Osteocyte (in vitro differentiated cells): ENCODE measurements at regions not wholly inside any gene's neighbourhood (a gene's known extent, or its start where the extent isn't known, plus 50 kb on each side); places are given as distances from the start of the nearest gene placed in this dataset.

Experiments used
- DNase-seq: peaks from one replicate; pipeline ENCODE4 v3.0.0; 2021; ENCODE audit warnings: mixed read lengths; ENCODE audit not compliant: unreplicated experiment; ENCODE audit errors: extremely low spot score
- H3K27ac Mint-ChIP-seq: one replicate; pipeline ENCODE4 v1.8.0; 2021; ENCODE audit warnings: mild to moderate bottlenecking, mixed read lengths; ENCODE audit not compliant: unreplicated experiment
- H3K27me3 Mint-ChIP-seq: one replicate; pipeline ENCODE4 v1.8.0; 2021; ENCODE audit warnings: mixed read lengths; ENCODE audit not compliant: unreplicated experiment
- H3K36me3 Mint-ChIP-seq: one replicate; pipeline ENCODE4 v1.8.0; 2021; ENCODE audit warnings: mixed read lengths; ENCODE audit not compliant: unreplicated experiment
- H3K4me1 Mint-ChIP-seq: one replicate; pipeline ENCODE4 v1.8.0; 2021; ENCODE audit warnings: mixed read lengths; ENCODE audit not compliant: unreplicated experiment
- H3K4me3 Mint-ChIP-seq: one replicate; pipeline ENCODE4 v1.8.0; 2021; ENCODE audit warnings: mild to moderate bottlenecking, moderate library complexity, mixed read lengths; ENCODE audit not compliant: unreplicated experiment
- H3K9me3 Mint-ChIP-seq: one replicate; pipeline ENCODE4 v1.8.0; 2021; ENCODE audit warnings: mixed read lengths; ENCODE audit not compliant: unreplicated experiment
- TF ChIP-seq, protein P1 (sequence below): fragments of 200-600 bp; sonication (generic); IDR thresholded peaks from 2 replicates; pipeline ENCODE4 v1.5.0; 2021; ENCODE audit warnings: antibody characterized with exemption, mild to moderate bottlenecking, moderate library complexity

DNA sequence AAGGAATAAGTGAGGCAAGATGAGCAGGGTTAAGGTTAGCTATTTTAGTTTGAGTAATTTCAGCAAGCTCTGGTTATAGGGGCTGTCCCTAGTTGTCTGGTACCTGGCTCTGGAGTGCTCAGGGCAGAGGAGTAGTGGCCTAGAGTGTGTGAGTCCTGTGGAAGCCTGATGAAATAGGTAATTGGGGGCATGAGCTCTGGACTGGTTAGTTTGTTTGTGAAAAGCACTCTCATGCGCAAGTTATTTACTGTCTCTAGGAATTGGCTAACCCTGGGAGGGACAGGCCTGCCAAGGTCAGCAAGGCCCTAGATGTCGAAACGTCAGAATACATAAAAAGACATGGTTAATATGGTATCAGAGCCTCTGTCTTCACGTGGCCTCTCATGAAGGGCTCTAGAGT, 900.1 kb downstream of the PCDH17 start:
- Mint-ChIP-seq H3K4me3 (no peak overlapping the region), H3K36me3 (no peaks in the 10 kb centered on the region), H3K27me3 (no peaks in the 10 kb centered on the region), H3K9me3 (peaks cover 4% of the 10 kb centered on the region), H3K4me1 (no peaks in the 10 kb centered on the region), H3K27ac (no peak overlapping the region)
- TF ChIP-seq, protein P1, sequence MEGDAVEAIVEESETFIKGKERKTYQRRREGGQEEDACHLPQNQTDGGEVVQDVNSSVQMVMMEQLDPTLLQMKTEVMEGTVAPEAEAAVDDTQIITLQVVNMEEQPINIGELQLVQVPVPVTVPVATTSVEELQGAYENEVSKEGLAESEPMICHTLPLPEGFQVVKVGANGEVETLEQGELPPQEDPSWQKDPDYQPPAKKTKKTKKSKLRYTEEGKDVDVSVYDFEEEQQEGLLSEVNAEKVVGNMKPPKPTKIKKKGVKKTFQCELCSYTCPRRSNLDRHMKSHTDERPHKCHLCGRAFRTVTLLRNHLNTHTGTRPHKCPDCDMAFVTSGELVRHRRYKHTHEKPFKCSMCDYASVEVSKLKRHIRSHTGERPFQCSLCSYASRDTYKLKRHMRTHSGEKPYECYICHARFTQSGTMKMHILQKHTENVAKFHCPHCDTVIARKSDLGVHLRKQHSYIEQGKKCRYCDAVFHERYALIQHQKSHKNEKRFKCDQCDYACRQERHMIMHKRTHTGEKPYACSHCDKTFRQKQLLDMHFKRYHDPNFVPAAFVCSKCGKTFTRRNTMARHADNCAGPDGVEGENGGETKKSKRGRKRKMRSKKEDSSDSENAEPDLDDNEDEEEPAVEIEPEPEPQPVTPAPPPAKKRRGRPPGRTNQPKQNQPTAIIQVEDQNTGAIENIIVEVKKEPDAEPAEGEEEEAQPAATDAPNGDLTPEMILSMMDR: no peak
- no peak for DNase-seq

DNA sequence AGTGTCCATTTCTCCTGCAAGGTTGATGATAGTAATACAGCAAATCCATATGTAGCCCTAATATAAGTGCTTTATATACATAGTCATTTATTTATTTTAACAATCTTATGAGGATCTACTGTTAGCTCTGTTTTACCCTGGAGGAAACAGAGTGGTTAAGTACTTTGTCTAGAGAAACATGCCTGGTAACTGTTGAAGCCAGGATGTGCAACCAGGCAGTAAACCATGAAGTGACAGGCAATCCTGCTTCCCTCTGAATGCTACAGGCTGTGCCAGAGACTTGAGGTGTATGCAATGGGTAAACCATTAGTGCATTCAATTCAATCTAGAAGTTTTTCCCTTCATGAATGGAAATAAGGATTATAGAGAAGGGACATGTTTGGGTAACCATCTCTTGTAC, 911.0 kb downstream of the PCDH17 start:
- peaks cover 6% of the 10 kb centered on the region for H3K9me3 Mint-ChIP-seq
- no peaks in the 10 kb centered on the region for H3K36me3 Mint-ChIP-seq
- TF ChIP-seq, protein P1: no peak
- H3K4me3 Mint-ChIP-seq: no peak overlapping the region
- no peak overlapping the region for H3K27ac Mint-ChIP-seq
- H3K4me1 Mint-ChIP-seq: no peaks in the 10 kb centered on the region
- no peaks in the 10 kb centered on the region for H3K27me3 Mint-ChIP-seq
- DNase-seq: no peak

DNA sequence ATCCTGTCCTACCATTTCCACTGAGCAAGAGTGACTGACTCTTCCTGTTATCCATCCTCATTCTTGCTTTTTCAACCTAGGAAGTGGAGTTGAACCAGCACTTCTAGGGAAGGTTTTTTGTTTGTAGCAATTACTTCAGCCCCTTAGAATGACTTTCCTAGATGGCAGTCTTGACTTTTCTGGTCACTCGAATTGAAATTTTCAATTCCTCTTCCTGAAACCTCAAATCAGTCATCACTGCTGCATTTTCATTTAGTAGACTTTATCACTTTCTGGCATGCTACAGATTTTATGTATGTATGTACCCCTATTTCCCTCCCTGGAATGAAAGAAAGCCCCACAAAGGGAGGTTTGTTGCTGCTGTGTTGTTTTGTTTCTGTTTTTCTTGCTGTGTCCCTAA, 915.9 kb downstream of the PCDH17 start:
- DNase-seq: no peak
- H3K27ac Mint-ChIP-seq: no peak overlapping the region
- no peaks in the 10 kb centered on the region for H3K27me3 Mint-ChIP-seq
- no peaks in the 10 kb centered on the region for H3K36me3 Mint-ChIP-seq
- TF ChIP-seq, protein P1: no peak
- no peaks in the 10 kb centered on the region for H3K4me1 Mint-ChIP-seq
- no peak overlapping the region for H3K4me3 Mint-ChIP-seq
- no peaks in the 10 kb centered on the region for H3K9me3 Mint-ChIP-seq

DNA sequence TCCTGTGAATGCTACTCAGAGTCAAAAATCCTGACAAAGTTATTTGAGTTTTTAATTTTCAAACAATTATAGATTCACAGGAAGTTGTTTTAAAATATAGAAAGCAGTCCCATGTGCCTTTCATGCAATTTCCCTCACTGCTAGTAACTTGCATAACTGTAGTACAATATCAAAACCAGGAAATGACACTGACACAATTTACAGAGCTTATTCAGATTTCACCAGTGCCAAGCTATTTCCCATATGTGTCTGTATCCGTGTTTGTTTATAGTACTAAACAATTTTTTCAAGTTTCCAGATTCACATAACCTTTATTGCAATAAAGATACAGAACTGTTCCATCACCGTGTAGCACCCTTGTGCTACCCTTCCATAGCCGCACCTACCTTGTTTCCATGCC, 934.6 kb downstream of the PCDH17 start:
- Mint-ChIP-seq H3K4me1 (no peaks in the 10 kb centered on the region), H3K4me3 (no peak overlapping the region), H3K27ac (no peak overlapping the region), H3K9me3 (no peaks in the 10 kb centered on the region), H3K27me3 (no peaks in the 10 kb centered on the region), H3K36me3 (no peaks in the 10 kb centered on the region)
- TF ChIP-seq, protein P1: no peak
- no peak for DNase-seq

DNA sequence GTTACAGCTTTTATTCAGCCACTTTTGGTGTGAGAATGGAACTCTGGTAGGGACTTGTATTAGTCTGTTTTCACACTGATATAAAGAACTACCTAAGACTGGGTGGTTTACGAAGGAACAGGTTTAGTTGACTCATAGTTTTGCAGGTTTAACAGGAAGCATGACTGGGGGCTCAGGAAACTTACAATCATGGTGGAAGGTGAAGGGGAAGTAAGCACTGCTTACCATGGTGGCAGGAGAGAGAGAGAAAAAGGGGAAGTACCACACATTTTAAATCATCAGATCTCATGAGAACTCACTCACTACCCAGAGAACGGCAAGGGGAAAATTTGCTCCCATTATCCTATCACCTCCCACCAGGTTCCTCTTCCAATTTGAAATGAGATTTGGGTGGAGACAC, 942.2 kb downstream of the PCDH17 start:
- H3K4me1 Mint-ChIP-seq: no peaks in the 10 kb centered on the region
- H3K27me3 Mint-ChIP-seq: no peaks in the 10 kb centered on the region
- no peak overlapping the region for H3K27ac Mint-ChIP-seq
- H3K9me3 Mint-ChIP-seq: peaks cover 15% of the 10 kb centered on the region
- no peak for DNase-seq
- TF ChIP-seq, protein P1: no peak
- no peak overlapping the region for H3K4me3 Mint-ChIP-seq
- H3K36me3 Mint-ChIP-seq: no peaks in the 10 kb centered on the region
